Endodermal cell (in vitro differentiated cells): ENCODE measurements at regions not wholly inside any gene's neighbourhood (a gene's known extent, or its start where the extent isn't known, plus 50 kb on each side); places are given as distances from the start of the nearest gene placed in this dataset.

Experiments
- DNase-seq: peaks from one replicate; pipeline ENCODE4 v3.0.0-alpha.2; 2017
- H3K27ac ChIP-seq: 2 replicates; pipeline ENCODE4 v1.5.1; 2013; ENCODE audit warnings: mild to moderate bottlenecking, low read depth, low read length, moderate library complexity
- H3K27me3 ChIP-seq: 2 replicates; pipeline ENCODE4 v1.6.1; 2013; ENCODE audit warnings: mild to moderate bottlenecking, low read length, moderate library complexity; ENCODE audit not compliant: insufficient read depth, control insufficient read depth, poor library complexity, severe bottlenecking
- H3K36me3 ChIP-seq: 2 replicates; pipeline ENCODE4 v1.7.0; 2013; ENCODE audit warnings: mild to moderate bottlenecking, low read length, moderate library complexity; ENCODE audit not compliant: control insufficient read depth, insufficient read depth
- H3K4me1 ChIP-seq: one replicate; pipeline ENCODE4 v1.7.0; 2013; ENCODE audit warnings: low read length; ENCODE audit not compliant: control insufficient read depth, insufficient read depth
- H3K4me3 ChIP-seq: 2 replicates; pipeline ENCODE4 v1.5.1; 2013; ENCODE audit warnings: mild to moderate bottlenecking, low read length, moderate library complexity
- H3K9ac ChIP-seq: 2 replicates; pipeline ENCODE4 v1.6.1; 2013; ENCODE audit warnings: mild to moderate bottlenecking, low read length, moderate library complexity; ENCODE audit not compliant: poor library complexity, severe bottlenecking; ENCODE audit errors: extremely low read depth
- H3K9me3 ChIP-seq: 2 replicates; pipeline ENCODE4 v1.6.1; 2013; ENCODE audit warnings: mild to moderate bottlenecking, low read length, moderate library complexity; ENCODE audit not compliant: control insufficient read depth
- H3K27ac Mint-ChIP-seq: 2 replicates; pipeline ENCODE4 v1.8.0; 2020; ENCODE audit warnings: mixed read lengths
- H3K27me3 Mint-ChIP-seq: 2 replicates; pipeline ENCODE4 v1.8.0; 2021; ENCODE audit warnings: mild to moderate bottlenecking, mixed read lengths; ENCODE audit not compliant: insufficient read depth
- H3K36me3 Mint-ChIP-seq: 2 replicates; pipeline ENCODE4 v1.8.0; 2020; ENCODE audit warnings: low read depth, mixed read lengths
- H3K4me1 Mint-ChIP-seq: 2 replicates; pipeline ENCODE4 v1.8.0; 2020; ENCODE audit warnings: mixed read lengths
- H3K4me3 Mint-ChIP-seq: 2 replicates; pipeline ENCODE4 v1.8.0; 2020; ENCODE audit warnings: mild to moderate bottlenecking, moderate library complexity, mixed read lengths
- H3K9me3 Mint-ChIP-seq: 2 replicates; pipeline ENCODE4 v1.8.0; 2020; ENCODE audit warnings: mild to moderate bottlenecking, mixed read lengths
- WGBS, 2 experiments: methylation state at CpG; one replicate each; pipeline versions ENCODE4 v1.1.5 to v1.1.7; 2013; ENCODE audit warnings: missing lambda C conversion rate in 2 of 2, mixed read lengths in 1 of 2; ENCODE audit not compliant: insufficient coverage in 1 of 2, insufficient read length in 1 of 2; 5-methylcytosine and 5-hydroxymethylcytosine counted together
- TF ChIP-seq, protein P1 (sequence below): fragments of 200-600 bp; sonication (generic); conservative IDR thresholded peaks from 2 replicates; pipeline ENCODE4 v1.5.0; 2021; ENCODE audit warnings: antibody characterized with exemption, mild to moderate bottlenecking

DNA sequence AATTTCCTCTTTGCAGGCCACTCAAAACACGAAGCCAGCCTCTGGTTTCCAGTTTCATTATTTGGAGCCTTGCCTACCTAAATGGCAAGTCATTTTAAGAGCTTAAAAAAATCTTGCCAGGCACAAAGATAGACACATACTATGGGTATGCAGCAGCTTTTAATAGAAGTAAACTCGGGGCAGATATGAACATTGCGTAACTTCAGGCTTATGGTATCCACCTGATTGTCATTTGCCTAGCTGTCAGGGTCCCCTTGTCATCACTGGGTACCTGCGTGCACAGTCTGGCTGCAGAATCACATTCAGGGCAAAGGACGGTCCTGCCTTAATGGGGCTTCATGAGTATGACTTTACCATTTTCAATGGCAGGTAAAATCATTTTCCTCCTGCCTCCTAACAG, 466.1 kb upstream of the NRP1 start:
- Mint-ChIP-seq H3K9me3 (no peaks in the 10 kb centered on the region), H3K36me3 (no peaks in the 10 kb centered on the region), H3K4me3 (no peak overlapping the region), H3K27me3 (no peaks in the 10 kb centered on the region), H3K27ac (no peak overlapping the region), H3K4me1 (no peaks in the 10 kb centered on the region)
- H3K27me3 ChIP-seq: no peaks in the 10 kb centered on the region
- no peak overlapping the region for H3K9ac ChIP-seq
- no peaks in the 10 kb centered on the region for H3K9me3 ChIP-seq
- H3K36me3 ChIP-seq: no peaks in the 10 kb centered on the region
- H3K4me1 ChIP-seq: no peaks in the 10 kb centered on the region
- TF ChIP-seq, protein P1, sequence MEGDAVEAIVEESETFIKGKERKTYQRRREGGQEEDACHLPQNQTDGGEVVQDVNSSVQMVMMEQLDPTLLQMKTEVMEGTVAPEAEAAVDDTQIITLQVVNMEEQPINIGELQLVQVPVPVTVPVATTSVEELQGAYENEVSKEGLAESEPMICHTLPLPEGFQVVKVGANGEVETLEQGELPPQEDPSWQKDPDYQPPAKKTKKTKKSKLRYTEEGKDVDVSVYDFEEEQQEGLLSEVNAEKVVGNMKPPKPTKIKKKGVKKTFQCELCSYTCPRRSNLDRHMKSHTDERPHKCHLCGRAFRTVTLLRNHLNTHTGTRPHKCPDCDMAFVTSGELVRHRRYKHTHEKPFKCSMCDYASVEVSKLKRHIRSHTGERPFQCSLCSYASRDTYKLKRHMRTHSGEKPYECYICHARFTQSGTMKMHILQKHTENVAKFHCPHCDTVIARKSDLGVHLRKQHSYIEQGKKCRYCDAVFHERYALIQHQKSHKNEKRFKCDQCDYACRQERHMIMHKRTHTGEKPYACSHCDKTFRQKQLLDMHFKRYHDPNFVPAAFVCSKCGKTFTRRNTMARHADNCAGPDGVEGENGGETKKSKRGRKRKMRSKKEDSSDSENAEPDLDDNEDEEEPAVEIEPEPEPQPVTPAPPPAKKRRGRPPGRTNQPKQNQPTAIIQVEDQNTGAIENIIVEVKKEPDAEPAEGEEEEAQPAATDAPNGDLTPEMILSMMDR: no peak
- no peak overlapping the region for H3K27ac ChIP-seq
- no peak for DNase-seq
- H3K4me3 ChIP-seq: no peak overlapping the region
- WGBS, 2 experiments: 94 to 98% methylated on average over 5 of the region's 5 CpGs

DNA sequence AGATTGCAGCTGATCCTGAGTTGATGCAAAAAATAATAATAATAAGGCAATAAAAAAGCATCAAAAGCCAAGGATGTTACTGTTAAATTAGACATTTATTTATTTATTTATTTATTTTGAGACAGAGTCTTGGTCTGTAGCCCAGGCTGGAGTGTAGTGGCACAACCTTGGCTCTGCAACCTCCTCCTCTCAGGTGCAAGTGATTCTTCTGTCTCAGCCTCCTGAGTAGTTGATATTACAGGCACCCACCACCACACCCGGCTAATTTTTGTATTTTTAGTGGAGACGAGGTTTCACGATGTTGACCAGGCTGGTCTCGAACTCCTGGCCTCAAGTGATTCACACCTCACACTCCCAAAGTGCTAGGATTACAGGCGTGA, 465.5 kb upstream of the NRP1 start:
- Mint-ChIP-seq H3K9me3 (no peaks in the 10 kb centered on the region), H3K4me1 (no peaks in the 10 kb centered on the region), H3K27me3 (no peaks in the 10 kb centered on the region), H3K4me3 (no peak overlapping the region), H3K27ac (no peak overlapping the region), H3K36me3 (no peaks in the 10 kb centered on the region)
- Histone ChIP-seq H3K36me3 (no peaks in the 10 kb centered on the region), H3K9ac (no peak overlapping the region), H3K9me3 (no peaks in the 10 kb centered on the region), H3K27me3 (no peaks in the 10 kb centered on the region), H3K4me3 (no peak overlapping the region), H3K4me1 (no peaks in the 10 kb centered on the region), H3K27ac (no peak overlapping the region)
- 99 to 100% methylated on average over 1 to 5 of the region's 5 CpGs for WGBS, 2 experiments
- TF ChIP-seq, protein P1: no peak
- DNase-seq: no peak

GRCh38 chr10:33799281-33799943, 464.9 kb upstream of the NRP1 start:
- H3K36me3 Mint-ChIP-seq: no peaks in the 10 kb centered on the region
- Histone ChIP-seq H3K27me3 (no peaks in the 10 kb centered on the region), H3K4me3 (no peak overlapping the region), H3K9ac (no peak overlapping the region), H3K9me3 (no peaks in the 10 kb centered on the region), H3K36me3 (no peaks in the 10 kb centered on the region), H3K27ac (no peak overlapping the region), H3K4me1 (no peaks in the 10 kb centered on the region)
- no peak for DNase-seq
- H3K27ac Mint-ChIP-seq: no peak overlapping the region
- no peaks in the 10 kb centered on the region for H3K4me1 Mint-ChIP-seq
- no peak overlapping the region for H3K4me3 Mint-ChIP-seq
- WGBS, 2 experiments: 59 to 73% methylated on average over 2 to 4 of the region's 4 CpGs
- H3K9me3 Mint-ChIP-seq: no peaks in the 10 kb centered on the region
- no peaks in the 10 kb centered on the region for H3K27me3 Mint-ChIP-seq
- TF ChIP-seq, protein P1: no peak
